H9 (cell line): ENCODE measurements at regions not wholly inside any gene's neighbourhood (a gene's known extent, or its start where the extent isn't known, plus 50 kb on each side); places are given as distances from the start of the nearest gene placed in this dataset.

Experiments used
- DNase-seq: peaks from one replicate; pipeline ENCODE4 v3.0.0-alpha.2; 2017
- H2AFZ ChIP-seq: one replicate; pipeline ENCODE4 v1.6.1; 2013; ENCODE audit warnings: mild to moderate bottlenecking, low read length, control low read depth, moderate library complexity
- H2AK5ac ChIP-seq: 2 replicates; pipeline ENCODE4 v1.6.1; 2013; ENCODE audit warnings: low read length, control low read depth, mixed read lengths; ENCODE audit not compliant: insufficient read length
- H2BK120ac ChIP-seq: one replicate; pipeline ENCODE4 v1.6.1; 2013; ENCODE audit warnings: low read depth, mild to moderate bottlenecking, low read length, control low read depth, inconsistent platforms; ENCODE audit not compliant: poor library complexity, severe bottlenecking
- H2BK12ac ChIP-seq: 2 replicates; pipeline ENCODE4 v1.6.1; 2013; ENCODE audit warnings: low read length, control low read depth, mixed read lengths, low read depth; ENCODE audit not compliant: insufficient read length
- H2BK15ac ChIP-seq: 2 replicates; pipeline ENCODE4 v1.6.1; 2013; ENCODE audit warnings: low read depth, low read length, control low read depth
- H2BK20ac ChIP-seq: one replicate; pipeline ENCODE4 v1.6.1; 2013; ENCODE audit warnings: low read depth, mild to moderate bottlenecking, low read length, control low read depth, inconsistent platforms; ENCODE audit not compliant: poor library complexity, severe bottlenecking
- H2BK5ac ChIP-seq: 2 replicates; pipeline ENCODE4 v1.6.1; 2013; ENCODE audit warnings: low read length, control low read depth, mixed read lengths; ENCODE audit not compliant: insufficient read length
- H3K14ac ChIP-seq: 2 replicates; pipeline ENCODE4 v1.6.1; 2013; ENCODE audit warnings: low read length, control low read depth; ENCODE audit not compliant: insufficient read depth
- H3K18ac ChIP-seq: 2 replicates; pipeline ENCODE4 v1.6.1; 2013; ENCODE audit warnings: low read depth, mild to moderate bottlenecking, mixed read lengths, low read length, control low read depth; ENCODE audit not compliant: insufficient read length
- H3K23ac ChIP-seq: 2 replicates; pipeline ENCODE4 v1.6.1; 2013; ENCODE audit warnings: low read length, control low read depth, mixed read lengths, low read depth; ENCODE audit not compliant: insufficient read length
- H3K23me2 ChIP-seq: 2 replicates; pipeline ENCODE4 v1.6.1; 2013; ENCODE audit warnings: low read depth, mild to moderate bottlenecking, mixed read lengths, low read length, control low read depth; ENCODE audit not compliant: insufficient read length, poor library complexity, severe bottlenecking
- H3K27ac ChIP-seq: 2 replicates; pipeline ENCODE4 v1.5.1; 2013; ENCODE audit warnings: low read length, control low read depth, mixed read lengths, low read depth; ENCODE audit not compliant: insufficient read length
- H3K27me3 ChIP-seq: 2 replicates; pipeline ENCODE4 v1.6.1; 2013; ENCODE audit warnings: low read length, control low read depth, inconsistent platforms; ENCODE audit not compliant: insufficient read depth
- H3K4ac ChIP-seq: 2 replicates; pipeline ENCODE4 v1.6.1; 2013; ENCODE audit warnings: low read depth, mild to moderate bottlenecking, control low read depth, inconsistent platforms, low read length, moderate library complexity
- H3K4me1 ChIP-seq: 2 replicates; pipeline ENCODE4 v1.6.1; 2013; ENCODE audit warnings: low read length, control low read depth, inconsistent platforms; ENCODE audit not compliant: insufficient read depth
- H3K4me2 ChIP-seq: 2 replicates; pipeline ENCODE4 v1.6.1; 2013; ENCODE audit warnings: low read length, control low read depth, mixed read lengths; ENCODE audit not compliant: insufficient read length, insufficient read depth
- H3K56ac ChIP-seq: 2 replicates; pipeline ENCODE4 v1.6.1; 2013; ENCODE audit warnings: low read depth, mild to moderate bottlenecking, mixed read lengths, low read length, control low read depth; ENCODE audit not compliant: insufficient read length
- H3K79me1 ChIP-seq: 2 replicates; pipeline ENCODE4 v1.6.1; 2013; ENCODE audit warnings: low read depth, mild to moderate bottlenecking, moderate library complexity, low read length, control low read depth, inconsistent platforms; ENCODE audit not compliant: insufficient read depth, poor library complexity, severe bottlenecking
- H3K79me2 ChIP-seq: 2 replicates; pipeline ENCODE4 v1.6.1; 2013; ENCODE audit warnings: low read length, control low read depth, inconsistent platforms; ENCODE audit not compliant: insufficient read depth
- H3K9ac ChIP-seq: 2 replicates; pipeline ENCODE4 v1.6.1; 2013; ENCODE audit warnings: low read length, control low read depth, mixed read lengths; ENCODE audit not compliant: insufficient read length; ENCODE audit errors: extremely low read depth
- H3K9me3 ChIP-seq: one replicate; pipeline ENCODE4 v1.6.1; 2013; ENCODE audit warnings: low read depth, low read length, inconsistent platforms; ENCODE audit not compliant: control insufficient read depth
- H3T11ph ChIP-seq: one replicate; pipeline ENCODE4 v1.6.1; 2013; ENCODE audit warnings: mild to moderate bottlenecking, low read length, control low read depth, inconsistent platforms
- H4K20me1 ChIP-seq: one replicate; pipeline ENCODE4 v1.6.1; 2013; ENCODE audit not compliant: control insufficient read depth, insufficient read length, insufficient read depth
- H4K5ac ChIP-seq: 2 replicates; pipeline ENCODE4 v1.6.1; 2013; ENCODE audit warnings: low read depth, mild to moderate bottlenecking, mixed read lengths, low read length, control low read depth; ENCODE audit not compliant: insufficient read length
- H4K8ac ChIP-seq: replicated peaks from 2 replicates; pipeline ENCODE4 v1.6.1; 2013; ENCODE audit warnings: low read length, control low read depth, mixed read lengths, low read depth; ENCODE audit not compliant: insufficient read length
- H4K91ac ChIP-seq: 2 replicates; pipeline ENCODE4 v1.6.1; 2013; ENCODE audit warnings: low read depth, mild to moderate bottlenecking, moderate library complexity, mixed read lengths, low read length, control low read depth; ENCODE audit not compliant: insufficient read length
- H3K27ac Mint-ChIP-seq, 3 experiments: 2 replicates in 2 of 3; 3 replicates in 1 of 3; pipeline ENCODE4 v1.8.0; 2020 to 2021; ENCODE audit warnings: mixed read lengths in 3 of 3, mild to moderate bottlenecking in 1 of 3, moderate library complexity in 1 of 3
- H3K27me3 Mint-ChIP-seq: 2 replicates; pipeline ENCODE4 v1.8.0; 2021; ENCODE audit warnings: low read depth, mild to moderate bottlenecking, moderate library complexity, mixed read lengths
- H3K36me3 Mint-ChIP-seq, 3 experiments: 2 replicates in 2 of 3; 3 replicates in 1 of 3; pipeline ENCODE4 v1.8.0; 2020 to 2021; ENCODE audit warnings: low read depth in 3 of 3, mixed read lengths in 3 of 3; ENCODE audit not compliant: insufficient read depth in 1 of 3
- H3K4me1 Mint-ChIP-seq, 2 experiments: 2 replicates each; pipeline ENCODE4 v1.8.0; 2020; ENCODE audit warnings: mixed read lengths in 2 of 2
- H3K4me3 Mint-ChIP-seq, 2 experiments: 2 replicates in 1 of 2; 3 replicates in 1 of 2; pipeline ENCODE4 v1.8.0; 2020 to 2021; ENCODE audit warnings: mild to moderate bottlenecking in 2 of 2, mixed read lengths in 2 of 2, moderate library complexity in 1 of 2
- H3K9me3 Mint-ChIP-seq, 2 experiments: 2 replicates in 1 of 2; 3 replicates in 1 of 2; pipeline ENCODE4 v1.8.0; 2020; ENCODE audit warnings: mild to moderate bottlenecking in 2 of 2, mixed read lengths in 2 of 2, moderate library complexity in 1 of 2
- CTCF ChIP-seq: fragments of 200-600 bp; sonication (generic); conservative IDR thresholded peaks from 3 replicates; pipeline ENCODE4 v1.8.0; 2021; ENCODE audit warnings: antibody characterized with exemption, mild to moderate bottlenecking
- WGBS: extraction: QIAGEN DNeasy Blood & Tissue Kit; methylation state at CpG from one replicate; pipeline ENCODE4 v1.1.7; 2013; ENCODE audit warnings: missing lambda C conversion rate, low lambda C conversion rate, mixed read lengths; ENCODE audit not compliant: insufficient read length; ENCODE audit errors: extremely low coverage; 5-methylcytosine and 5-hydroxymethylcytosine counted together

- no peaks in the 10 kb centered on the region for H3K27me3 ChIP-seq
- no peak overlapping the region for H3K9ac ChIP-seq
- no peak overlapping the region for H3T11ph ChIP-seq
- H3K4me1 ChIP-seq = no peaks in the 10 kb centered on the region
- WGBS = no CpG with 5 or more reads among the region's 4 CpGs
- H4K91ac ChIP-seq = no peak overlapping the region
- no peak overlapping the region for H3K23ac ChIP-seq
- H3K18ac ChIP-seq = no peak overlapping the region
- H4K8ac ChIP-seq = no peak overlapping the region
- Mint-ChIP-seq H3K4me3 (no peak overlapping the region), H3K9me3 (no peaks in the 10 kb centered on the region; a peak in 1 of 5 replicates), H3K4me1 (peaks cover 9 to 12% of the 10 kb centered on the region in 2 experiments), H3K36me3 (no peaks in the 10 kb centered on the region), H3K27ac (no peak overlapping the region), H3K27me3 (no peaks in the 10 kb centered on the region; the same call in 1 of the 2 replicates)
- H3K56ac ChIP-seq = no peak overlapping the region
- no peak overlapping the region for H2BK15ac ChIP-seq
- peak; percentile 78 for TF ChIP-seq CTCF
- no peaks in the 10 kb centered on the region for H3K79me2 ChIP-seq
- H2BK120ac ChIP-seq = no peak overlapping the region
- no peak overlapping the region for H2BK5ac ChIP-seq
- peak; percentile 57 for DNase-seq
- H3K4me2 ChIP-seq = no peak overlapping the region
- no peak overlapping the region for H4K5ac ChIP-seq
- H3K4ac ChIP-seq = no peak overlapping the region
- no peak overlapping the region for H2BK20ac ChIP-seq
- no peak overlapping the region for H3K14ac ChIP-seq
- no peak overlapping the region for H2BK12ac ChIP-seq
- H2AK5ac ChIP-seq = no peak overlapping the region
- peaks cover 3% of the 10 kb centered on the region for H3K23me2 ChIP-seq
- no peaks in the 10 kb centered on the region for H3K9me3 ChIP-seq
- no peak overlapping the region for H2AFZ ChIP-seq
- no peaks in the 10 kb centered on the region for H4K20me1 ChIP-seq
- no peaks in the 10 kb centered on the region for H3K79me1 ChIP-seq
- no peak overlapping the region for H3K27ac ChIP-seq
These were observed 155.2 kb downstream of the SMIM20 start for GRCh38 chr4:26069218-26069617.
